ENCODE measurements at regions not wholly inside any gene's neighbourhood (a gene's known extent, or its start where the extent isn't known, plus 50 kb on each side); places are given as distances from the start of the nearest gene placed in this dataset.

DNA sequence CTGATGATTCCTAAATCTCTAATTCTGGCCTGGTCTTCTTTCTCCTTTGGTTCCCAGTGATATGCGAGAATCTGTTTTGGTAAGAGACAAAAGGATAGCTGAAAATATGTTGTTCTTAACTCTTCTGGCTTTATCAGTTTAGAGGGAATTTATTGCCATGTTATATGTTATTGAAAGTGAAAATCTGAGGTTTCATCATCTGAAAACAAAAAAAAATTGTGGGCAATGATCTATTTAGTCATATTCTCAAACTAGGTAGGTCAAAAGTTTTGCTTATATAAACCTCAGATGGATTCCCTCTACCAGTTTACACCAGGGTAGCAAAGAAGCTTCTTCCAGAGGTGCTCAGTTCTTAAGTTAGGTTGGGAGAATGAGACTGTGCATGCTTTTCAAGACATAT lies 103.6 kb downstream of the ITM2A start:
- Histone ChIP-seq H3K27me3 (replicated peaks in 1 of 4; ENCODE audit: control insufficient read depth in 3 of 4, extremely low read depth in 1 of 4, insufficient read depth in 3 of 4, low read length in 3 of 4) (no peaks in the 10 kb centered on the region), H2BK120ac (replicated peaks; ENCODE audit: low read depth, low read length) (no peak overlapping the region), H2AK5ac (ENCODE audit: low read depth, low read length) (no peak overlapping the region), H4K8ac (ENCODE audit: extremely low read depth, insufficient read depth, low read length) (no peak overlapping the region), H3K27ac (ENCODE audit: low read depth, low read length) (no peak overlapping the region), H2BK15ac (ENCODE audit: low read length) (no peak overlapping the region), H4K5ac (ENCODE audit: insufficient read length, low read depth, low read length) (no peak overlapping the region), H3K4me1 (replicated peaks in 1 of 4; ENCODE audit: control insufficient read depth in 3 of 4, insufficient read depth in 4 of 4, low read length in 3 of 4) (no peaks in the 10 kb centered on the region), H3K4ac (replicated peaks; ENCODE audit: insufficient read length, low read depth, low read length) (no peak overlapping the region), H3K36me3 (ENCODE audit: control insufficient read depth in 2 of 4, insufficient read depth in 4 of 4, low read length in 3 of 4) (no peaks in the 10 kb centered on the region), H3K9me3 (ENCODE audit: insufficient read depth in 2 of 2, low read depth in 1 of 2, low read length in 1 of 2) (no peaks in the 10 kb centered on the region), H2AFZ (ENCODE audit: low read length) (no peak overlapping the region), H3K14ac (ENCODE audit: insufficient read length) (no peak overlapping the region), H2BK12ac (ENCODE audit: low read depth, low read length) (no peak overlapping the region), H3K18ac (ENCODE audit: extremely low read depth, low read length) (no peak overlapping the region), H2BK20ac (ENCODE audit: low read length) (no peak overlapping the region), H3K4me3 (ENCODE audit: extremely low read depth in 1 of 4, insufficient read depth in 2 of 4, low read depth in 3 of 4, low read length in 4 of 4) (no peak overlapping the region), H2BK5ac (ENCODE audit: low read depth, low read length) (no peak overlapping the region), H3K79me1 (ENCODE audit: low read depth, low read length) (no peaks in the 10 kb centered on the region), H3K23me2 (ENCODE audit: low read depth, low read length) (no peaks in the 10 kb centered on the region), H3K4me2 (ENCODE audit: insufficient read depth in 1 of 2, low read depth in 2 of 2, low read length in 2 of 2) (no peak overlapping the region), H4K20me1 (replicated peaks in 1 of 2; ENCODE audit: control insufficient read depth in 1 of 2, insufficient read depth in 2 of 2, low read length in 2 of 2) (no peaks in the 10 kb centered on the region), H3K23ac (ENCODE audit: insufficient read length) (no peak overlapping the region), H3K9ac (replicated peaks in 1 of 4; ENCODE audit: extremely low read depth in 1 of 4, low read depth in 3 of 4, low read length in 3 of 4) (no peak overlapping the region), H3K56ac (replicated peaks; ENCODE audit: insufficient read length, low read depth, low read length) (no peak overlapping the region), H3K79me2 (ENCODE audit: control insufficient read depth in 1 of 2, insufficient read depth in 2 of 2, low read length in 2 of 2) (no peaks in the 10 kb centered on the region), H4K91ac (replicated peaks; ENCODE audit: insufficient read length, low read length) (no peak overlapping the region)
- POLR2A ChIA-PET (ENCODE audit: partially characterized antibody): no interaction called here
- CTCF ChIA-PET (ENCODE audit: partially characterized antibody): interaction anchor here (0.6 kb wide), 1 partner anchor 340 kb away, joined by 3 read pairs; no protein-coding TSS in a partner anchor
- TF ChIP-seq BACH1 (IDR thresholded peaks at IDR 0.05; ENCODE audit: low read length): no peak
- TF ChIP-seq ASH2L (IDR thresholded peaks at IDR 0.05; ENCODE audit: low read length): no peak
- TF ChIP-seq NANOG (IDR thresholded peaks at IDR 0.05; ENCODE audit: insufficient read depth, low read depth, low read length, poor library complexity, severe bottlenecking): no peak
- DNase-seq (ENCODE audit: low read depth in 1 of 2, low spot score in 2 of 2) (no peak), FAIRE-seq (no peak)
- WGBS, 2 experiments (ENCODE audit: extremely low coverage in 1 of 2, insufficient coverage in 1 of 2, insufficient read length in 1 of 2, insufficient replicate concordance in 2 of 2, low coverage in 1 of 2, low lambda C conversion rate in 2 of 2, missing lambda C conversion rate in 1 of 2): 82% methylated on average over 1 of the region's 1 CpG; no CpG with 5 or more reads in 1 of the 2 experiments
